ENCODE measurements at regions not wholly inside any gene's neighbourhood (a gene's known extent, or its start where the extent isn't known, plus 50 kb on each side); places are given as distances from the start of the nearest gene placed in this dataset.

GRCh38 chr16:86165479-86165878, 266.5 kb downstream of the IRF8 start:
- Histone ChIP-seq H3K27ac (no peak overlapping the region), H3K4me1 (no peaks in the 10 kb centered on the region), H3K4me2 (no peak overlapping the region), H3K4me3 (no peak overlapping the region), H3K9me3 (peaks cover 32% of the 10 kb centered on the region)
- POLR2A ChIA-PET, result no interaction called here
- FAIRE-seq (no peak), ATAC-seq (no peak), DNase-seq (ENCODE audit: low read depth in 1 of 2, low spot score in 1 of 2) (no peak)
- WGBS (ENCODE audit: missing lambda C conversion rate), result 2% methylated on average over 2 of the region's 2 CpGs
- CTCF ChIA-PET, result interaction anchor here (3.0 kb wide), 1 partner anchor 352 kb away, joined by 8 read pairs; no protein-coding TSS in a partner anchor
- TF ChIP-seq HOXA7 (CRISPR knock-in tag; IDR thresholded peaks at IDR 0.05) (no peak), USF2 (IDR thresholded peaks at IDR 0.05) (no peak), CHD4 (IDR thresholded peaks at IDR 0.05; ENCODE audit: borderline replicate concordance) (no peak), ATOH8 (CRISPR knock-in tag; IDR thresholded peaks at IDR 0.05; ENCODE audit: low read depth) (no peak)

GRCh38 chr16:86166414-86166813, 267.5 kb downstream of the IRF8 start:
- CTCF ChIA-PET, result interaction anchor here (1.6 to 3.0 kb wide), 2 partner anchors 9 to 351 kb away, joined by 4 to 8 read pairs; no protein-coding TSS in a partner anchor

GRCh38 chr16:86167061-86167460, 268.1 kb downstream of the IRF8 start:
- Histone ChIP-seq H3K27ac (no peak overlapping the region), H3K4me1 (no peaks in the 10 kb centered on the region), H3K9me3 (peaks cover 32% of the 10 kb centered on the region), H3K4me2 (no peak overlapping the region), H3K4me3 (no peak overlapping the region)
- FAIRE-seq, result no peak
- ChIA-PET POLR2A (no interaction called here), CTCF (interaction anchor here (1.6 to 3.0 kb wide), 2 partner anchors 9 to 351 kb away, joined by 4 to 8 read pairs; no protein-coding TSS in a partner anchor)
- no peak for ATAC-seq
- TF ChIP-seq HOXB5 (CRISPR knock-in tag; IDR thresholded peaks at IDR 0.05) (no peak), ZNF302 (CRISPR knock-in tag; IDR thresholded peaks at IDR 0.05) (no peak), BHLHE40 (IDR thresholded peaks at IDR 0.05; ENCODE audit: low read depth, low read length) (no peak), SREBF2 (IDR thresholded peaks at IDR 0.05) (no peak), KDM1A (IDR thresholded peaks at IDR 0.05; ENCODE audit: low read depth) (no peak), EHMT2 (IDR thresholded peaks at IDR 0.05; ENCODE audit: low read depth) (no peak), JUN (IDR thresholded peaks at IDR 0.05) (no peak), HEYL (CRISPR knock-in tag; IDR thresholded peaks at IDR 0.05) (no peak), FOXS1 (CRISPR knock-in tag; IDR thresholded peaks at IDR 0.05) (no peak), EP300 (IDR thresholded peaks at IDR 0.05) (no peak), POLR2A (IDR thresholded peaks at IDR 0.05; ENCODE audit: low read length) (no peak), SMC3 (IDR thresholded peaks at IDR 0.05) (no peak), RCOR1 (IDR thresholded peaks at IDR 0.05; ENCODE audit: low read depth, low read length) (no peak), ELK1 (IDR thresholded peaks at IDR 0.05; ENCODE audit: low read depth, low read length) (no peak), BCL3 (IDR thresholded peaks at IDR 0.05) (no peak), FOSB (CRISPR knock-in tag; IDR thresholded peaks at IDR 0.05) (no peak)
- 4% methylated on average over 7 of the region's 7 CpGs for WGBS (ENCODE audit: missing lambda C conversion rate)
- DNase-seq (ENCODE audit: low read depth in 1 of 2, low spot score in 1 of 2), result no peak

More at GRCh38 chr16:86166414-86166813, 267.5 kb downstream of the IRF8 start:
- Histone ChIP-seq H3K4me1 (no peaks in the 10 kb centered on the region), H3K4me2 (no peak overlapping the region), H3K9me3 (peaks cover 32% of the 10 kb centered on the region), H3K4me3 (no peak overlapping the region), H3K27ac (no peak overlapping the region)
- POLR2A ChIA-PET, result no interaction called here
- TF ChIP-seq PHF8 (IDR thresholded peaks at IDR 0.05; ENCODE audit: borderline replicate concordance, low read depth) (no peak), ATOH8 (CRISPR knock-in tag; IDR thresholded peaks at IDR 0.05; ENCODE audit: low read depth) (no peak), ZSCAN20 (CRISPR knock-in tag; IDR thresholded peaks at IDR 0.05) (no peak), MAX (IDR thresholded peaks at IDR 0.05) (no peak), E2F6 (IDR thresholded peaks at IDR 0.05; ENCODE audit: borderline replicate concordance, low read depth) (no peak), SREBF2 (IDR thresholded peaks at IDR 0.05) (no peak)
- ATAC-seq (no peak), FAIRE-seq (no peak), DNase-seq (ENCODE audit: low read depth in 1 of 2, low spot score in 1 of 2) (no peak)

Measured in A549 (cell line).